ENCODE measurements at regions not wholly inside any gene's neighbourhood (a gene's known extent, or its start where the extent isn't known, plus 50 kb on each side); places are given as distances from the start of the nearest gene placed in this dataset.

GRCh38 chr10:129244757-129245156 is 222.3 kb upstream of the MGMT start:
- POLR2A ChIA-PET (ENCODE audit: unreplicated experiment) = no interaction called here
- DNase-seq (no peak), ATAC-seq (no peak)

GRCh38 chr10:129253161-129253864 is 213.7 kb upstream of the MGMT start:
- no TSS peak for BruUV-seq (replicated peaks)
- Histone ChIP-seq H3K79me2 (ENCODE audit: low read length) (no peaks in the 10 kb centered on the region), H3K4me1 (ENCODE audit: insufficient read depth, low read length) (no peaks in the 10 kb centered on the region), H3K9me3 (ENCODE audit: low read length) (no peaks in the 10 kb centered on the region), H3K27me3 (ENCODE audit: low read length) (no peaks in the 10 kb centered on the region; the same call in 1 of the 2 replicates), H3K9ac (ENCODE audit: low read length) (no peak overlapping the region), H4K20me1 (ENCODE audit: low read length) (no peaks in the 10 kb centered on the region), H3K9me2 (replicated peaks; ENCODE audit: low read length) (no peaks in the 10 kb centered on the region), H3K27ac (ENCODE audit: low read length) (no peak overlapping the region), H2AFZ (ENCODE audit: low read length) (no peak overlapping the region), H3F3A (ENCODE audit: low read length, unreplicated experiment) (no peaks in the 10 kb centered on the region), H3K4me3 (ENCODE audit: low read length) (no peak overlapping the region), H3K36me3 (ENCODE audit: low read depth, low read length) (no peaks in the 10 kb centered on the region), H3K4me2 (ENCODE audit: low read length) (no peak overlapping the region)
- DNase-seq (no peak), ATAC-seq (no peak)
- TF ChIP-seq CTCF (conservative IDR thresholded peaks at IDR 0.05; ENCODE audit: low read depth, low read length) (no peak), EZH2 (IDR thresholded peaks at IDR 0.05; ENCODE audit: low read length, unreplicated experiment) (no peak), EZH2phosphoT487 (IDR thresholded peaks at IDR 0.05; ENCODE audit: borderline replicate concordance, low read length) (no peak)
- intact Hi-C loops (cut with micrococcal nuclease) = no loop called here
- CTCF ChIA-PET = no interaction called here
- POLR2A ChIA-PET (ENCODE audit: unreplicated experiment) = no interaction called here

More at GRCh38 chr10:129244757-129245156, 222.3 kb upstream of the MGMT start:
- H3K9me3 ChIP-seq (ENCODE audit: low read length) = no peaks in the 10 kb centered on the region
- intact Hi-C loops (cut with micrococcal nuclease) = no loop called here
- H3F3A ChIP-seq (ENCODE audit: low read length, unreplicated experiment) = no peaks in the 10 kb centered on the region
- no peaks in the 10 kb centered on the region for H4K20me1 ChIP-seq (ENCODE audit: low read length)
- H3K4me1 ChIP-seq (ENCODE audit: insufficient read depth, low read length) = no peaks in the 10 kb centered on the region
- H3K27ac ChIP-seq (ENCODE audit: low read length) = no peak overlapping the region
- TF ChIP-seq EZH2 (IDR thresholded peaks at IDR 0.05; ENCODE audit: low read length, unreplicated experiment) = no peak
- TF ChIP-seq CTCF (conservative IDR thresholded peaks at IDR 0.05; ENCODE audit: low read depth, low read length) = no peak
- TF ChIP-seq EZH2phosphoT487 (IDR thresholded peaks at IDR 0.05; ENCODE audit: borderline replicate concordance, low read length) = no peak
- CTCF ChIA-PET = no interaction called here
- H3K9ac ChIP-seq (ENCODE audit: low read length) = no peak overlapping the region
- no peaks in the 10 kb centered on the region for H3K79me2 ChIP-seq (ENCODE audit: low read length)
- H3K27me3 ChIP-seq (ENCODE audit: low read length) = no peaks in the 10 kb centered on the region
- no peak overlapping the region for H2AFZ ChIP-seq (ENCODE audit: low read length)
- H3K4me2 ChIP-seq (ENCODE audit: low read length) = no peak overlapping the region
- BruUV-seq (replicated peaks) = no TSS peak
- no peak overlapping the region for H3K4me3 ChIP-seq (ENCODE audit: low read length)
- no peaks in the 10 kb centered on the region for H3K36me3 ChIP-seq (ENCODE audit: low read depth, low read length)
- no peaks in the 10 kb centered on the region for H3K9me2 ChIP-seq (replicated peaks; ENCODE audit: low read length)

- no peak for ATAC-seq
Observed at GRCh38 chr10:129253865-129254179, 213.2 kb upstream of the MGMT start.

More at GRCh38 chr10:129253865-129254179, 213.2 kb upstream of the MGMT start:
- no peaks in the 10 kb centered on the region; the same call in 1 of the 2 replicates for H3K27me3 ChIP-seq (ENCODE audit: low read length)
- H3K9me3 ChIP-seq (ENCODE audit: low read length) = no peaks in the 10 kb centered on the region
- H3K4me2 ChIP-seq (ENCODE audit: low read length) = no peak overlapping the region
- no peaks in the 10 kb centered on the region for H3K79me2 ChIP-seq (ENCODE audit: low read length)
- no TSS peak for BruUV-seq (replicated peaks)
- ChIA-PET CTCF (no interaction called here), POLR2A (ENCODE audit: unreplicated experiment) (no interaction called here)
- H2AFZ ChIP-seq (ENCODE audit: low read length) = no peak overlapping the region
- H3K4me3 ChIP-seq (ENCODE audit: low read length) = no peak overlapping the region
- no peak overlapping the region for H3K27ac ChIP-seq (ENCODE audit: low read length)
- no peaks in the 10 kb centered on the region for H3K36me3 ChIP-seq (ENCODE audit: low read depth, low read length)
- no peak for DNase-seq
- intact Hi-C loops (cut with micrococcal nuclease) = no loop called here
- no peak overlapping the region for H3K9ac ChIP-seq (ENCODE audit: low read length)
- no peaks in the 10 kb centered on the region for H3F3A ChIP-seq (ENCODE audit: low read length, unreplicated experiment)
- H4K20me1 ChIP-seq (ENCODE audit: low read length) = no peaks in the 10 kb centered on the region
- no peaks in the 10 kb centered on the region for H3K9me2 ChIP-seq (replicated peaks; ENCODE audit: low read length)
- no peaks in the 10 kb centered on the region for H3K4me1 ChIP-seq (ENCODE audit: insufficient read depth, low read length)
- TF ChIP-seq EZH2 (IDR thresholded peaks at IDR 0.05; ENCODE audit: low read length, unreplicated experiment) (no peak), CTCF (conservative IDR thresholded peaks at IDR 0.05; ENCODE audit: low read depth, low read length) (no peak), EZH2phosphoT487 (IDR thresholded peaks at IDR 0.05; ENCODE audit: borderline replicate concordance, low read length) (no peak)

Measured in PC-3 (cell line).